BE2C (cell line): ENCODE measurements at regions not wholly inside any gene's neighbourhood (a gene's known extent, or its start where the extent isn't known, plus 50 kb on each side); places are given as distances from the start of the nearest gene placed in this dataset.

Experiments
- DNase-seq: peaks from one replicate; pipeline ENCODE4 v3.0.0-alpha.2; 2020
- H3K27me3 ChIP-seq: fragments of 250-450 bp; sonication (Bioruptor Pico); 2 replicates; pipeline ENCODE4 v1.5.1; 2020; ENCODE audit warnings: mild to moderate bottlenecking
- H3K36me3 ChIP-seq: fragments of 250-450 bp; sonication (Bioruptor Pico); 2 replicates; pipeline ENCODE4 v1.5.1; 2020; ENCODE audit warnings: mild to moderate bottlenecking
- H3K4me1 ChIP-seq: fragments of 250-450 bp; sonication (Bioruptor Pico); 2 replicates; pipeline ENCODE4 v1.5.1; 2020
- H3K4me3 ChIP-seq: 2 replicates; pipeline ENCODE4 v1.5.1; 2011; ENCODE audit warnings: low read depth, low read length
- H3K9me3 ChIP-seq: fragments of 250-450 bp; sonication (Bioruptor Pico); 2 replicates; pipeline ENCODE4 v1.5.1; 2020
- TF ChIP-seq, protein P1 (sequence below): IDR thresholded peaks from 2 replicates; pipeline ENCODE4 v1.5.1; 2012; ENCODE audit warnings: mild to moderate bottlenecking, low read depth, low read length

DNA sequence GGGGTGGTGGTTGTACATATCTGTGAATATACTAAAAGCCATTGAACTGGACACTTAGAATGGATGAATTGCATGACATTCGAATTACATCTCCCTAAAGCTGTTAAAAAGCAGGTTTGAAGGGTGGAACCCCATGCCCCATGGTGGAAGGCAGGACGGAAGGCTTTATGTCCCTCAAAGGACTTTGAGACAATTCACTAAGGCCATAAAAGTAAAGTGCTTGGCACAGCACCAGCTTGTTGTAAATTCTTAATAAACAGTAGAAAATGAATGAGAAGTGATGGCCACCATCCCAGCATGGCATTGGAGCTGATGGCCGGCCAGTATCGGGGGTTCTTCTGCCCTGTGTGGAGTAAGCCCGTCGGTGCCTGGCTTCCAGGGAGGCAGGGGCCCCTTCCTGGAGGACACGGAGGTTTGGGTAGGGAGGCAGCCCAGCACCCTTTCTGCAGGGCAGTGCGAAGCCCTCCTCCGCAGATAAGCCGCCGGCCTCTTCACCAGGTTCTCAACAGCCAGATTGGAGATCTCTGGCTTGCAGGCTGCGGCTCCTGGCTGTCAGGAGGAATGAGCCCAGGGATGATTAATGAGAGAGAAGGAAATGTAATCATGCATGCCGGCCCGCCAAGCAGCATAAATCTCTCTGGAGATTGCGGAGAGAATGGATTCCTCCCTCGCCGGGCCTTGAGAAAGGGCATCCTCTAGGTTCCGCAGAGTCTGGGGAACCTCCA, 346.9 kb downstream of the FOXL1 start:
- no peak for DNase-seq
- H3K27me3 ChIP-seq: peaks cover 14% of the 10 kb centered on the region

DNA sequence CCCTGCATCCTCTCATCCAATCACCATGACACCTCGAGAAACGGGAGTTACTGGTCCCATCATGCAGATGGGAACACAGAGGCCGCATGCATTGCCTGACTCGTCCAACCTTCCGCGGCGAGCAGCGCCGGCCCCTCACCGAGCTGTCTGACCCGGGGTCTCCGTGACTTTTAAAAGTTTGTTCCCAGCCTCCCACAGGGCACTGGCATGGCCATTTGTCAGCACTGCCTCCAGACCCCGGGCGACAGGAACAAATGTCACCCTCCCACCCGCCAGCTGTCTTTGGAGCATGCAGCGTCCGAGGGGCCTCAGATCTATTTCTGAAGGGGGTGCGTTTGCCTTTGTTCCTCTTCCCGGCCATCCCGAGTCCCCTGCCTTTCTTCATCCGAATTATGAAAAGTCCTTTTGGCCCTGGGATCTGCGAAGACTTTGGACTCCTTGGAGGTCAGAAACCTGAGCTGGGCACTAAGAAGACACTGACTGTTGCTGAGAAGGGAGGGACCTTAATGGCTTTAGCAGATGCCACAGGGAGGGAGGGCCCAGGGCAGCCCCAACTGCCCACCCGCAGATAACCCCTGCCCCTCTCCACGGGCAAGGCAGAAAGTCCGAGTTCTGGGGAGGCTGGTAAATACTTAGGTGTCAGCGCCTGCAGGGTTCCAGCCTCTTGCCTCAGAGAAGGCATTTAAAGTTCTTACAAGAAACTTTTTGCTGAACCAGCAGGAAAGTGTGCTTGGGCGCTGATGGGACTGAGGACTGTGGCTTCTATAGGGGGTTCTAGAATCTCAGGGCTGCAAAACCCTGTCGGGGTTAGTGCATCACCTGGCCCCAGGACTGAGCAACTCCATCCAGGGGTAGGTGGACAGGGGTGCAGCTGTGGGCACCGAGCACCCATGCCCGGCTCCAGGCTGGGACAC, 348.1 kb downstream of the FOXL1 start:
- Histone ChIP-seq H3K36me3 (no peaks in the 10 kb centered on the region), H3K27me3 (peaks cover 14% of the 10 kb centered on the region), H3K4me1 (no peaks in the 10 kb centered on the region), H3K9me3 (no peaks in the 10 kb centered on the region; the same call in 1 of the 2 replicates), H3K4me3 (no peak overlapping the region)
- TF ChIP-seq, protein P1, sequence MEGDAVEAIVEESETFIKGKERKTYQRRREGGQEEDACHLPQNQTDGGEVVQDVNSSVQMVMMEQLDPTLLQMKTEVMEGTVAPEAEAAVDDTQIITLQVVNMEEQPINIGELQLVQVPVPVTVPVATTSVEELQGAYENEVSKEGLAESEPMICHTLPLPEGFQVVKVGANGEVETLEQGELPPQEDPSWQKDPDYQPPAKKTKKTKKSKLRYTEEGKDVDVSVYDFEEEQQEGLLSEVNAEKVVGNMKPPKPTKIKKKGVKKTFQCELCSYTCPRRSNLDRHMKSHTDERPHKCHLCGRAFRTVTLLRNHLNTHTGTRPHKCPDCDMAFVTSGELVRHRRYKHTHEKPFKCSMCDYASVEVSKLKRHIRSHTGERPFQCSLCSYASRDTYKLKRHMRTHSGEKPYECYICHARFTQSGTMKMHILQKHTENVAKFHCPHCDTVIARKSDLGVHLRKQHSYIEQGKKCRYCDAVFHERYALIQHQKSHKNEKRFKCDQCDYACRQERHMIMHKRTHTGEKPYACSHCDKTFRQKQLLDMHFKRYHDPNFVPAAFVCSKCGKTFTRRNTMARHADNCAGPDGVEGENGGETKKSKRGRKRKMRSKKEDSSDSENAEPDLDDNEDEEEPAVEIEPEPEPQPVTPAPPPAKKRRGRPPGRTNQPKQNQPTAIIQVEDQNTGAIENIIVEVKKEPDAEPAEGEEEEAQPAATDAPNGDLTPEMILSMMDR: no peak
- DNase-seq: no peak

More for the DNA sequence above, 346.9 kb downstream of the FOXL1 start:
- no peaks in the 10 kb centered on the region for H3K36me3 ChIP-seq
- no peaks in the 10 kb centered on the region for H3K4me1 ChIP-seq
- TF ChIP-seq, protein P1: no peak
- H3K9me3 ChIP-seq: no peaks in the 10 kb centered on the region; the same call in 1 of the 2 replicates
- H3K4me3 ChIP-seq: no peak overlapping the region

DNA sequence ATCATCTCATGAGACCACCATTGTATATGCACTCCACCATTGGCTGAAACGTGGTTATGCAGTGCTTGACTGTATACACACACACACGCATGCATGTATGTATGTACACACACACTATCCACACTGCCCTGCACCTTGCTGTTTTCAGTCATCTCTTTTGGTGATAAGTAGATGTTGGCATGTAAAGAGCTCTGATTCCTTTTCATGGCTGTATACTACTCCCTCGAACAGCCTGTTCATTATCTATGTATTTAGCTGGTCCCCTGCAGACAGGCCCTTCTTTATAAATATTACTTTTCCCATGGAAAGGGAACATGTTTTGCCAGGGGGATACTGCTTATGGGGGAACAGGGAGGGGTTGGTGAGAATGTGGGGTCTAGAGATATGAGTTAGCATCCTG, 349.4 kb downstream of the FOXL1 start:
- H3K36me3 ChIP-seq: no peaks in the 10 kb centered on the region
- no peak for DNase-seq
- H3K27me3 ChIP-seq: peaks cover 16% of the 10 kb centered on the region
- no peaks in the 10 kb centered on the region for H3K4me1 ChIP-seq
- no peaks in the 10 kb centered on the region; the same call in 1 of the 2 replicates for H3K9me3 ChIP-seq
- TF ChIP-seq, protein P1: no peak
- no peak overlapping the region for H3K4me3 ChIP-seq

DNA sequence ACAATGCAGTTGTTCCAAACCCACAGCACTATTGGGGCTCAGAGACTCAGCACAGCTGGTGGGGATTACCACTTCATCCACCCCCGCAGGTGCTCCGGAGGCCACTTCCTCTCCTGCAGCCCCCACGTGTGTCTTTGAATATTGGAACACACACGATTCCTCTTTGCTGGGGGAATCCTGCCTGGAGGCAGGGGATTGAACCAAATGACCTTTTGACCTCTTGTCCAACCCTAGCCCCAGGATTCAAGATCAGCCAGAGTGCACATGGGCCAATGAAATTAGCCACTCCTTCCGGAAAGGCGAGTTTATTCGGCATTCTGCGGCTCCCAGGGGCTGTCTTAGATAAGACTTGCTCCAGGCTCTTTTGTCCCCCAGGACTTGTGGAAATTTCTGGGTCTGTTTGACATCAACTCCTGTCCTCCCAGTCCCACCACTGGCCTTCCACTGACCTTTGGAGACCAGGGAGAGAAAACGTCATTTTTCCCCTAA, 350.2 kb downstream of the FOXL1 start:
- H3K27me3 ChIP-seq: peaks cover 16% of the 10 kb centered on the region
- H3K4me1 ChIP-seq: no peaks in the 10 kb centered on the region
- H3K4me3 ChIP-seq: no peak overlapping the region
- DNase-seq: no peak
- no peaks in the 10 kb centered on the region; the same call in 1 of the 2 replicates for H3K9me3 ChIP-seq
- H3K36me3 ChIP-seq: no peaks in the 10 kb centered on the region
- TF ChIP-seq, protein P1: no peak

DNA sequence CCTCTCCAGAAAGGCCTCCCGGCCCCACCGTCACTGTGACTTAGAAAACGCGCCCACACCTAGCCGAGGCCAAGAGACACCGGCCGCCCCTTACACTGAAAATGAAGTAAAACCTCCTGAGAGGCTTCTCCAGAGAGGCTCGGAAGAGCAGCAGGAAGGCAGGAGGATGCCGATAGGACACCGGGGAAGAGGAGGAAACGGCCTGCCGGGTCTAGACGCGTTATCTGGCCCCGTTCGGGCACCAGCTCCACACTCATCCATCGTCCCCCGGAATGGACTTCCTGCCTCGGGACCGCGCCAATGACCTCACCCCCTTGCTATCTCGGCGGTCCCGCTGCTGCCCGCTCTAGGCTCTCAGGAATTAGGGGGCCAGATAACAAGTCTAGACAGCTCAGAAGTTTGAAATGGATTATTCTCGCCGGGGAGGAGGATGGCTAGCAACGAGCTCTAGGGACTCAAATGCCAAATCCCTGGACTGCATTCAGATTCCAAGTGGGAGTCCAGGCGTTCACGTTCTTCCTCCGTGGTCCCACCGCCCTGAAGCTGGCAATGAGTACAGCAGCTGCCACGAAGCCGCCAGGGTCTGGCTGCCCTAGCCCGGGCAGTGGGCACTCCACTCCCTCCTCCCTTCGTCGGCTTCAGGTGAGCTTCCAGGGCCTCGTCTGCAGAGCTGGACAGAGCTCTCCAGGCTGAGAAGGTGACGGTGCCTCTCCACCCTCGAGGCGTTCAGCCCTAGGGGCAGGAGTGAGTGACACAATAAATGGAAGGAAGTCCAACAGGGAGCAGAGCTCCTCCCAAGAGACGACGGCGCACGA, 350.9 kb downstream of the FOXL1 start:
- H3K4me3 ChIP-seq: no peak overlapping the region
- TF ChIP-seq, protein P1: no peak
- peaks cover 16% of the 10 kb centered on the region for H3K27me3 ChIP-seq
- no peaks in the 10 kb centered on the region; the same call in 1 of the 2 replicates for H3K9me3 ChIP-seq
- no peaks in the 10 kb centered on the region for H3K4me1 ChIP-seq
- no peak for DNase-seq
- H3K36me3 ChIP-seq: no peaks in the 10 kb centered on the region
